ENCODE measurements at regions not wholly inside any gene's neighbourhood (a gene's known extent, or its start where the extent isn't known, plus 50 kb on each side); places are given as distances from the start of the nearest gene placed in this dataset.

DNA sequence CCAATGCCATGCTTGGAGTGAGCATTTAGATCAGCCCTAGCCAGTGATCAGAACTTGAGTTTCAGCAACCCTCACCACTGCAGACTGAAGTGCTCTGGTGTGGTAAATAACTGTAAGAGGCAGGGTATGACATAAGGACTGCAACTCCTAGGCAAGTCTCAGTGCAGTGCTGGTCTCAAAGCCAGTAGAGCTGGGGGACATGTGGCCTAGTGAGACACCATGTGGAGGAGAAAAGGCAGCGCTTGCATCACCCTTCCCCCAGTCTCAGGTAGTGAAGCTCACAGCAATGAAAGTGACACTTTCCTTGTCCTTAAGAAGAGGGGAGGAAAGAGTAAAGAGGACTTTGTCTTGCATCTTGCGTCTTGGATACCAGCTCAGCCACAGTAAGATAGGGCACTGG is 386.8 kb upstream of the POT1 start:
- no peak for TF ChIP-seq POLR2AphosphoS5 (IDR thresholded peaks at IDR 0.05)
- TF ChIP-seq CTCF (IDR thresholded peaks at IDR 0.05 in 8 of 11, conservative IDR thresholded peaks at IDR 0.05 in 3 of 11), result no peak

All from spleen (tissue), 7 donors.